CD1c-positive myeloid dendritic cell (primary cell): ENCODE measurements at regions not wholly inside any gene's neighbourhood (a gene's known extent, or its start where the extent isn't known, plus 50 kb on each side); places are given as distances from the start of the nearest gene placed in this dataset.
"Not testable (repeated sequence)": the region's sequence is repeated elsewhere in the genome, so short reads cannot be mapped to it uniquely, and the experiment has no call there.

Experiments
- DNase-seq: peaks from one replicate; pipeline ENCODE4 v3.0.0-alpha.2; 2016; ENCODE audit errors: extremely low spot score

DNA sequence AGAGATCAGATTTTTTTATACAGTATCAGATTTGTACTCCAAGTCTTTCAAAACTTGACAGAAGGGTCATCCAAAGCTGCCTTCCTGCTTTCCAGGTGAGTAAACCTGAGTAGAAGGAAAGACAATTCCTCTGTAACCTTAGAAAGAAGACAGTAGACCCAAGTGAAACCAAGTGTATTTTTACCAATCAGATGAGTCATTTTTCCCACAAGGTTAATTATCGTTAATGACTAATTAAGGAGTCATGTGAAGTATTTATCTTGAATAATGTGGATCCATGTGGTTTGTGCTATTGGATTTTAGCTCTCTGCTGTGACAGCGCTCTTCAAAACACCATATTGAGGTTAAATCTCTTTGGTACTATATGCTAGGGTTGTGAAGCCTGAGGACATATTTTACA is 74.0 kb upstream of the PELI2 start:
- no peak for DNase-seq

GRCh38 chr14:56046546-56046945 is 71.7 kb upstream of the PELI2 start:
- no peak for DNase-seq

DNA sequence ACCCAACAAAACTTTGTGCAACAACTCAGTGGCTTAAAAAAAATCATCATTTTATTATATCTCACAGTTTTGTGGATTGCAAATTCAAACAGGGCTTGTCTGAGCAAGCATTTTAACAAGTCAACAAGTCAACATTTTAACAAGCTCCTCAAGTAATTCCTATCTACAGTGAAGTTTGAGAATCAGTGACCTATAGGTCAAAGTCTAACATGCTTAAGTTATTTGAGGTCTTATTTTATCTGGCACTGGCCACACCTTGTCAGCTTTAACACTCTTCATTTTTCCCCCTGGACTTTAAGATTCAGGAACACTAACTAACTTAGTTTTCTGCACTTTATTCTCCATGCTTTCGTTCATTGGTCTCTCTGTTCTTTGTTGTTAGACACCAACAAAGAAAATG is 71.2 kb upstream of the PELI2 start:
- DNase-seq: no peak

GRCh38 chr14:56049536-56049935 is 68.7 kb upstream of the PELI2 start:
- no peak for DNase-seq

DNA sequence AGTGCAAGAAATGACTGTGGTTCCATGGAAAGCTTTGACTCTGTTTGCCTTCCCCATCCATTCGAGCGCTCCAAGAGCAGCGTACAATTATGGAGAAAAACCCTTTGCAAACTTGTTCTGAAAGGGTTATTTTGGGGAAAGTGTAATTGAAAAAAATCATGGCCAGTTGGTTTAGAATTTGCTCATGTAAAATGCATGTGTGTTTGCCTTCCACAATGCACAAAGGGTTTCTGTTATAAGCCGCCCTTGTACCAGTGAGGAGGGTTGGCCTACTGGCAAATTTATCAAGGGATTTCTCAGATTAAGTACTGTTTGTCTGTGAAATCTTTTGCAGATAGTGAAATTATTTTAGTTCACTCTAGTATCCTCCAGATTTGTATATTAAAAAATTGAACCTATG is 62.7 kb upstream of the PELI2 start:
- no peak for DNase-seq

DNA sequence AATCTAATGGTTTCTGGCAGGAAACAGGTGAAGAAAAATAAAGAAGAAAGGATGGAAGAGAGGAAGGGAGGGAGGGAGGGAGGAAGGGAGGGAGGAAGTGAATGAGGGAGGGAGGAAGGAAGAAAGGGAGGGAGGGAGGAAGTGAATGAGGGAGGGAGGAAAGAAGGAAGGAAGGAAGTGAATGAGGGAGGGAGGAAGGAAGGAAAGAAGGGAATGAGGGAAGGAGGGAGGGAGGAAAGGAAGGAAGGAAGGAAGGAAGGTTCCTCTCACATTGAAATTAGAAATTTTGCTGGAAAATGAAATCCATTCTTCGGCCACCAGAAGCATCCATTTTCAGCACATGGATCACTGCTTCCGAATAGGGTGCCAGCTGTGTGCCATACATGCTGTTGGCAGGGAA is 62.2 kb upstream of the PELI2 start:
- no peak for DNase-seq

- no peak for DNase-seq
These were observed 61.0 kb upstream of the PELI2 start for GRCh38 chr14:56057071-56057741.

DNA sequence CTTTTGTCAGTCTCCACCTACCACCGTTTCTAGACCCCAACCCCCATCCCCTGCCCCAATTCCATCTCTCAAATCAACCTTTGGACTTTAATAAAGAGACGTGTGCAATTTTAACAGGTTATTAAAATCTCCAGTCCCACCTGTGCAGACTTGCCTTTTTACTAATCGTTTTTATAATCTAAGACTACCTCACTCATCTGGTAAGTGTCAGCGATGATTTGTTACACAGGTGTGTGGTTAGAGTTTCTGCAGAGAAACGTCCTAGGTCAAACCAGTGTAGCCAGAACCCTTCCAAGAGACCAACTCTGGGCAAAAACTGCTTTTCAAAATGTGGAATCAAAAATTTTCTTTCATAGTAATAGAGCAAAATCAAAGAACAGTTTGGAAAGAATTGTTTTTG is 60.4 kb upstream of the PELI2 start:
- DNase-seq: no peak

DNA sequence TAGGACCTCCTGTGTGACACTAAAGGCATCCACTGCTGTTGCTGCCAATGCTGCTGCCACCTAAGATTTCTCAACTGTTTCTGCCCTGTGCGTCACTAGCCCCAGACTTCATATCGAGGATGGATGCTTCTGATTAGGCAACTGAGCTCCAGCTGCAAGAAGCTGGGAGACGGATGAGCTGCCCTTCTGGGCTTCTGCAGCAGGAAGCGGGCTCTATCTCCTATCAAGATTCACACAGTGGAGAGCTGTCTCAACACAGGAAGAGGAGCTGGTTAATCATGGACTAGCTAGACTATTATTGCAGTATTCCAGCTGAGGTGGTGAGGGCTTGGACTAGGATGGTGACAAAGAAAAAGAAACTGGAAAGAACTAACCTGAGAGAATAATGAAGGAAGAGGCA is 59.2 kb upstream of the PELI2 start:
- DNase-seq: no peak

DNA sequence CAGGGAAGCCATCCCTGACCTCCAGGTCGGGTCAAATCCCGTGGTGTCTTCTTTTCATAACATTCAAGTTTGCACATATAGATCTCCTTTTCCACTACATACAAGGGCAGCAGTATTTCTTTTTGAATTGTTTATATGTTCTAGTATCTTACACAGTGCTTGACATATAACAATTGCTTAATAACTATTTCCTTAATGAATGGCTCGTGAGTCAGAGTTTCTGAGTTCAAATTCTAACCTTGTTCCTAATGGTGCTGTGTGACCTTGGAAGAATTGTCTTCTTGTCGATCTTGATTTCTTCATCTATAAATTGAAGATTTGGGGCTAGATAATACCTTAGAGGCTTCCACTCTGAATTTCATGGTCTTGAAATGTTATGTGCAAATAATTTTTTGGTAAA is 57.2 kb upstream of the PELI2 start:
- no peak for DNase-seq

DNA sequence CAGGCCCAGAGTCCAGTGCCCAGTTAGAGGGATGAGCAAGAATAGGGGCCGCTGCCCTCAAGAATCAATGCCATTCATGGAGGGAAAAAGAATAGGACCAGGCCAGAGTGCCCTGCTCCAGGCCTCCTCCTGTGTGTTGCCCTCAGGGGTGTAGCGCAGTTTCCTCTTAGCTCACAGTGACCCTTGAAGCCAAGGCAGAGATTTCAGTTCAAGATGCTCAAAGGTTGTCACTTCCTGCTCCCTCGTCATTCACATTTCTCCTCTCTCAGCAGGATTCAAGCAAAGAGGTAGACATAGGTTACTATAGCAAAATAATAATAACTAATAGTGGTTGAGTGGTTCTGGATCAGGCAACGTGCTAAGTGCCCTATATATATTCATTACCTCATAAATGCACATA is 55.1 kb upstream of the PELI2 start:
- no peak for DNase-seq

DNA sequence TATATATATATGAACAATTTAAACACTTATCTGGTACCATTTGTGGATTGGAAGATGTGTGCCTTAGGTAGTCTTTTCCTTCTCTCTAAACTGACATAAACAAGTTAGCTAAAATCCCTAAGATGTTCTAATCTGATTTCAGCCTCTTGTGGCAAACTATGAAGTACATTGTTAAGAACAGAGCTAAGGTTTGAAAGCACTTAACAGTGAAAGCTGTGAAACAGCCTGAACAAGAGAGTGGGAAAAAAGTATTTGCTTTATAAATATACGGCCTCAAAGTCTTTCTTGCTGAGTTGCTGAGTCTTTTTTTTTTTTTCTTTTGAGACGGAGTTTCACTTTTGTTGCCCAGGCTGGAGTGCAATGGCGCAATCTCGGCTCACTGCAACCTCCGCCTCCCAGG is 53.7 kb upstream of the PELI2 start:
- DNase-seq: no peak

DNA sequence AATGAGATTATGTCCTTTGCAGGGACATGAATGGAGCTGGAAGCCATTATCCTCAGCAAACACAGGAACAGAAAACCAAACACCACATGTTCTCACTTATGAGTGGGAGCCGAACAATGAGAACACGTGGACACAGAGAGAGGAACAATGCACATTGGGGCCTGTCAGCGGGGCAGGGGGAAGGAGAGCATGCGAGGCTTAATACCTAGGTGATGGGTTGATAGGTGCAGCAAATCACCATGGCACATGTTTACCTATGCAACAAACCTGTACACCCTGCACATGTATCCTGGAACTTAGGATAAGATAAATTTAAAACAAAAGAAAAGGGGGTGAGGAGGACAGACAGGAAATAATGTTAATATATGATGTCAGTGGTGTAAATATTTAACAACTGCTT is 53.0 kb upstream of the PELI2 start:
- DNase-seq: not testable (repeated sequence)

- DNase-seq: no peak
These were observed 52.5 kb upstream of the PELI2 start for GRCh38 chr14:56065621-56066290.
